Colonic mucosa (tissue), 4 donors: ENCODE measurements at regions not wholly inside any gene's neighbourhood (a gene's known extent, or its start where the extent isn't known, plus 50 kb on each side); places are given as distances from the start of the nearest gene placed in this dataset.

Source experiments
- DNase-seq: peaks from one replicate; pipeline ENCODE4 v3.0.0-alpha.2; 2020
- H3K27ac ChIP-seq: fragments of 200-600 bp; one replicate; pipeline ENCODE4 v1.8.0; 2021
- H3K27me3 ChIP-seq: fragments of 200-600 bp; one replicate; pipeline ENCODE4 v1.8.0; 2021
- H3K36me3 ChIP-seq: fragments of 200-600 bp; one replicate; pipeline ENCODE4 v1.8.0; 2021
- H3K4me1 ChIP-seq: fragments of 200-600 bp; one replicate; pipeline ENCODE4 v1.8.0; 2021; ENCODE audit warnings: mild to moderate bottlenecking
- H3K4me3 ChIP-seq: fragments of 200-600 bp; one replicate; pipeline ENCODE4 v1.8.0; 2021
- H3K9ac ChIP-seq, 2 donors: one replicate each; pipeline ENCODE4 v1.7.0; 2013; ENCODE audit warnings: control low read depth in 2 of 2, low read depth in 2 of 2, low read length in 2 of 2
- H3K9me3 ChIP-seq: fragments of 200-600 bp; one replicate; pipeline ENCODE4 v1.8.0; 2021
- CTCF ChIP-seq: fragments of 200-600 bp; IDR thresholded peaks from one replicate; pipeline ENCODE4 v1.8.0; 2022; ENCODE audit warnings: antibody characterized with exemption, mild to moderate bottlenecking
- intact Hi-C: fragments of 100-400 bp; cut with DNase I; formaldehyde crosslinking; loops from one replicate; pipeline ENCODE4 v1.14.1; 2022
- donor health status: healthy.
- donor health status: DM: no; HTN: no; CAD: no.
- donor health status: DM: no; HTN: no; CAD: no.

- no peaks in the 10 kb centered on the region for H3K27me3 ChIP-seq
- DNase-seq: no peak
- no peaks in the 10 kb centered on the region for H3K9me3 ChIP-seq
- no peak overlapping the region for H3K27ac ChIP-seq
- H3K4me3 ChIP-seq: no peak overlapping the region
- no peaks in the 10 kb centered on the region for H3K36me3 ChIP-seq
- intact Hi-C loops: no loop called here
- no peak for TF ChIP-seq CTCF
- no peak overlapping the region for H3K9ac ChIP-seq
- no peaks in the 10 kb centered on the region for H3K4me1 ChIP-seq
Measured at GRCh38 chr4:15295421-15296162, 132.2 kb upstream of the C1QTNF7 start.

GRCh38 chr4:15297344-15297743, 130.5 kb upstream of the C1QTNF7 start:
- Histone ChIP-seq H3K27ac (no peak overlapping the region), H3K9me3 (no peaks in the 10 kb centered on the region), H3K27me3 (no peaks in the 10 kb centered on the region), H3K4me1 (no peaks in the 10 kb centered on the region), H3K9ac (no peak overlapping the region), H3K4me3 (no peak overlapping the region), H3K36me3 (no peaks in the 10 kb centered on the region)
- intact Hi-C loops: no loop called here
- no peak for TF ChIP-seq CTCF
- no peak for DNase-seq

- no peaks in the 10 kb centered on the region for H3K36me3 ChIP-seq
- intact Hi-C loops: no loop called here
- TF ChIP-seq CTCF: no peak
Measured at GRCh38 chr4:15299627-15300026, 128.2 kb upstream of the C1QTNF7 start.

GRCh38 chr4:15303052-15303641, 124.7 kb upstream of the C1QTNF7 start:
- Histone ChIP-seq H3K9ac (no peak overlapping the region), H3K27ac (no peak overlapping the region), H3K9me3 (no peaks in the 10 kb centered on the region), H3K27me3 (no peaks in the 10 kb centered on the region), H3K4me1 (no peaks in the 10 kb centered on the region), H3K36me3 (no peaks in the 10 kb centered on the region), H3K4me3 (no peak overlapping the region)
- no peak for TF ChIP-seq CTCF
- no peak for DNase-seq
- intact Hi-C loops: no loop called here

More at GRCh38 chr4:15299627-15300026, 128.2 kb upstream of the C1QTNF7 start:
- Histone ChIP-seq H3K9me3 (no peaks in the 10 kb centered on the region), H3K27ac (no peak overlapping the region), H3K4me1 (no peaks in the 10 kb centered on the region), H3K4me3 (no peak overlapping the region), H3K27me3 (no peaks in the 10 kb centered on the region), H3K9ac (no peak overlapping the region)
- DNase-seq: no peak

GRCh38 chr4:15314974-15315373, 112.9 kb upstream of the C1QTNF7 start:
- DNase-seq: no peak
- Histone ChIP-seq H3K27ac (no peak overlapping the region), H3K36me3 (no peaks in the 10 kb centered on the region)

More at GRCh38 chr4:15314974-15315373, 112.9 kb upstream of the C1QTNF7 start:
- Histone ChIP-seq H3K4me3 (no peak overlapping the region), H3K9me3 (no peaks in the 10 kb centered on the region), H3K27me3 (no peaks in the 10 kb centered on the region), H3K9ac (no peak overlapping the region), H3K4me1 (no peaks in the 10 kb centered on the region)
- TF ChIP-seq CTCF: no peak
- intact Hi-C loops: no loop called here
